IMR-90 (cell line): ENCODE measurements at regions not wholly inside any gene's neighbourhood (a gene's known extent, or its start where the extent isn't known, plus 50 kb on each side); places are given as distances from the start of the nearest gene placed in this dataset.

Experiments
- CEBPB ChIP-seq: IDR thresholded peaks from 2 replicates; pipeline ENCODE4 v1.6.1; 2012; ENCODE audit warnings: low read depth, low read length, improper control_type of control experiment
- FOS ChIP-seq: fragments of 150-350 bp; IDR thresholded peaks from 2 replicates; pipeline ENCODE4 v1.6.1; 2016; ENCODE audit warnings: low read depth, low read length
- MAFK ChIP-seq: IDR thresholded peaks from 2 replicates; pipeline ENCODE4 v1.6.1; 2012; ENCODE audit warnings: low read depth, low read length, improper control_type of control experiment
- MAZ ChIP-seq: IDR thresholded peaks from 2 replicates; pipeline ENCODE4 v1.6.1; 2012; ENCODE audit warnings: low read depth, mild to moderate bottlenecking, low read length, improper control_type of control experiment, moderate library complexity, borderline replicate concordance
- MXI1 ChIP-seq: IDR thresholded peaks from 2 replicates; pipeline ENCODE4 v1.6.1; 2012; ENCODE audit warnings: low read depth, mild to moderate bottlenecking, low read length, moderate library complexity, borderline replicate concordance
- POLR2A ChIP-seq: IDR thresholded peaks from 2 replicates; pipeline ENCODE4 v1.6.1; 2012; ENCODE audit warnings: mild to moderate bottlenecking, low read depth, low read length
- RAD21 ChIP-seq: IDR thresholded peaks from 2 replicates; pipeline ENCODE4 v1.6.1; 2012; ENCODE audit warnings: low read length, improper control_type of control experiment
- SMC3 ChIP-seq: fragments of 150-350 bp; IDR thresholded peaks from 2 replicates; pipeline ENCODE4 v1.6.1; 2016; ENCODE audit warnings: low read depth, mild to moderate bottlenecking, antibody characterized with exemption, low read length, moderate library complexity
- TF ChIP-seq, protein P1 (sequence below): conservative IDR thresholded peaks from 2 replicates; pipeline ENCODE4 v1.5.1; 2012; ENCODE audit warnings: mild to moderate bottlenecking, low read depth, low read length, improper control_type of control experiment

DNA sequence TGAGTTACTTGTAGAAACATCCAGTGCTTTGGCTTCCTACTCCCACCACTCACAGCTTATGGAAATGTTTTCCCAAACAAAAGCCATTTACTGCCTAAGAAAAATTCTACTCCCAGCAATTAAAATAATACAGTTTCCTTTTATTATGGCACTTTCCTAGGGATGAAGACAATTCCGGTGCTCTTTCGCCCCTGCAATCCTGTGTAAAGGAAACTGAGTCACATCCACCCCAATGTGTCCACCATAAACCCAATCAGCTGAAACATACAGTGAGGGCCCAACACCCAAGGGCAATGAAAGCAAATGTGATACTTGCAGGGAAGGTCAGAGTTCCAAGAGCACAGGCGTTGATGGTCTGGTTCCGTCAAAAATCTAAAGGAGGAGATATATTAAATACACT is 62.0 kb upstream of the ST3GAL5 start:
- TF ChIP-seq, protein P1, sequence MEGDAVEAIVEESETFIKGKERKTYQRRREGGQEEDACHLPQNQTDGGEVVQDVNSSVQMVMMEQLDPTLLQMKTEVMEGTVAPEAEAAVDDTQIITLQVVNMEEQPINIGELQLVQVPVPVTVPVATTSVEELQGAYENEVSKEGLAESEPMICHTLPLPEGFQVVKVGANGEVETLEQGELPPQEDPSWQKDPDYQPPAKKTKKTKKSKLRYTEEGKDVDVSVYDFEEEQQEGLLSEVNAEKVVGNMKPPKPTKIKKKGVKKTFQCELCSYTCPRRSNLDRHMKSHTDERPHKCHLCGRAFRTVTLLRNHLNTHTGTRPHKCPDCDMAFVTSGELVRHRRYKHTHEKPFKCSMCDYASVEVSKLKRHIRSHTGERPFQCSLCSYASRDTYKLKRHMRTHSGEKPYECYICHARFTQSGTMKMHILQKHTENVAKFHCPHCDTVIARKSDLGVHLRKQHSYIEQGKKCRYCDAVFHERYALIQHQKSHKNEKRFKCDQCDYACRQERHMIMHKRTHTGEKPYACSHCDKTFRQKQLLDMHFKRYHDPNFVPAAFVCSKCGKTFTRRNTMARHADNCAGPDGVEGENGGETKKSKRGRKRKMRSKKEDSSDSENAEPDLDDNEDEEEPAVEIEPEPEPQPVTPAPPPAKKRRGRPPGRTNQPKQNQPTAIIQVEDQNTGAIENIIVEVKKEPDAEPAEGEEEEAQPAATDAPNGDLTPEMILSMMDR, result no peak
- TF ChIP-seq RAD21, result no peak
- TF ChIP-seq MXI1, result no peak
- TF ChIP-seq MAZ, result no peak
- TF ChIP-seq POLR2A, result no peak
- TF ChIP-seq MAFK, result no peak
- no peak for TF ChIP-seq CEBPB
- TF ChIP-seq FOS, result no peak
- TF ChIP-seq SMC3, result no peak
